GM21390 (cell line): ENCODE measurements at regions not wholly inside any gene's neighbourhood (a gene's known extent, or its start where the extent isn't known, plus 50 kb on each side); places are given as distances from the start of the nearest gene placed in this dataset.
"Not testable (repeated sequence)": the region's sequence is repeated elsewhere in the genome, so short reads cannot be mapped to it uniquely, and the experiment has no call there.

Source experiments
- ATAC-seq: cut with Tn5 transposase; IDR thresholded peaks from one replicate; pipeline ENCODE4 v1.9.1; 2021; ENCODE audit not compliant: unreplicated experiment

- no peak for ATAC-seq
Measured at GRCh38 chr3:5466065-5466464, 278.6 kb downstream of the EDEM1 start.

DNA sequence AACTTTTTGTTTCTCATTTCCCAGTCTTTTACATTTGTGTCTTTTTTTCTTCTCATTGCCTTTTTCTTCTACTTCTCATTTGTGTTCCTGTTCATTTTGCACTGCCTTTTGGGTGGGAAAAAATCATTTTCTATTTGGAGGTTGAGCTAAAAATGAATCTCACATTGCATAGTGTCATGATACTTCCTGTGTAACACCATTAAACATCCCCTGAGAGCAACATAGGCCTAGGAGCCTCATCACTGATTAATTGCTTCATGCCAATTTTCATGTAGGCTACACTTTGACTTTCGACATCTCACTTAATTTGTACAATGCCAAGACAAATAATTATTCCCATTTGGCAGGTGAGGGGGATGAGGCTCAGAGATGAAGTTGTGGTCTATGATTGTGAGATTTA, 279.2 kb downstream of the EDEM1 start:
- ATAC-seq = no peak

- ATAC-seq = no peak
Measured at GRCh38 chr3:5473471-5473870, 286.0 kb downstream of the EDEM1 start.

GRCh38 chr3:5476403-5476802, 288.9 kb downstream of the EDEM1 start:
- ATAC-seq = no peak

- ATAC-seq = no peak
Measured at GRCh38 chr3:5479229-5479799, 291.8 kb downstream of the EDEM1 start.

- no peak for ATAC-seq
Measured at GRCh38 chr3:5480190-5480589, 292.7 kb downstream of the EDEM1 start.

- ATAC-seq = peak; percentile 61
Measured at GRCh38 chr3:5485427-5485826, 297.9 kb downstream of the EDEM1 start.

GRCh38 chr3:5488771-5489170, 301.3 kb downstream of the EDEM1 start:
- no peak for ATAC-seq

DNA sequence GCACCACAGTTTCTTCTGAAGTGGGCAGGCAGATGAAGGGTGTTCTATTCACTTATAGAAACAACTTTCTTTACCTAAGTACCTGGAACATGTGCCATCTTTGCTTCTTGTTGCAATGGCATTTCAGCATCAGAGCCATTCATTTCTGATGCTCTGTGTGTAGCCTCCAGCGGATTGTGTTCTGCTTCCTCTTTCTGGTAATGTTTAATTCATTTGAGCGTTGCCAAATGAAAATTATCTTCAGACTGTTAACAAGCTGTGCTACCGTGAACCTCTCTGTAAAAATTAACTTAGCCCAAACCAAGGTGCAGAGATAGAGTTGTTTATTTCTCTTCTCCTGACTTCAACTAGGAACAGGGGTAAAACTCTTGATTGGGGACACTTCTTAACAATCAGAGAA, 302.0 kb downstream of the EDEM1 start:
- peak; percentile 51 for ATAC-seq

DNA sequence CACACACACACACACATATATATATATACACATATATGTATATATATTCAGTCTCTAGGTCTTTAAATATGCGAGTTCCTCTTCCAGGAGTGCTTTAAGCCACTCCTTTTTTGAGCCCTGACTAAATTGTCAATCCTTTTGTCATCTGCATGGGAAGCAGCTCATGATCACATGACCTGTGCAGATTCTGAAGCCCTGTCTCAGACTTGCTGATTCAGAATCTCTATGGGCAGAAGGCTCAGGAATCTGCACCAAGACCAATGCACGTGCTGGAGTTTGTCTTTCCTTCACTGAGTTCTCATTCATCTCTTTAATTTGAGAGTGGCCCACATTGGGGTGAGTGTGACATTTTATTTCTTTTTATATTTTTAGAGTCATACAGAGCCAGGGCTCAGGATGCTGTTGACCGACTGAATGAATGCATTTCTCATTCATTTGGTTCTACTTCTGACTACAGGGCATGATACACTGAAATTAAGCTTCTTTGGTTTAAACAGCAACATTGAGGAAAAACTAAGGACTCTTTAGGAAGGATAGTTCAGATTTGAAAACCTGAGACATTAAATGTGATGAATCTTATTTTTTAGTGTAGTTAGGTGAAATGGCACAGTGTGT, 307.5 kb downstream of the EDEM1 start:
- ATAC-seq = no peak

GRCh38 chr3:5497497-5497896, 310.0 kb downstream of the EDEM1 start:
- ATAC-seq = no peak

DNA sequence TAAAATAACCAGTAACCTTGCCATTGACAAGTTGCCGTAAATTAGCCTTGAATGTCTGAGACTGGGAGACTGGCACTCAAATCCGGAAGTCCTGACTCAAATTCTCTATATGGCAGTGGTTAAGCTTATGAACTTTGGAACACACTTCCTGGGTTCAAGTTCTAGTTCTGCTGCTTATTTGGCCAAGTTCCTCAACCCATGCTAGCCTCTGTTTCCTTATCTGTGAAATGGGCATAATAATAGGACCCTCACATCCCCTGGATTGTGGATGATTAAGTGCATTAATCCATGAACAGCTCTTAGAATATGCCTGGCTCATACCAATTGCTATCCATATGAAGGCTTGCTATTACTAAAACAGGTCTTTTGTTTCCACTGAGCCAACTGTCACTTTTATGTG, 311.5 kb downstream of the EDEM1 start:
- peak; percentile 41 for ATAC-seq

GRCh38 chr3:5499404-5499803, 311.9 kb downstream of the EDEM1 start:
- ATAC-seq = peak; percentile 79

DNA sequence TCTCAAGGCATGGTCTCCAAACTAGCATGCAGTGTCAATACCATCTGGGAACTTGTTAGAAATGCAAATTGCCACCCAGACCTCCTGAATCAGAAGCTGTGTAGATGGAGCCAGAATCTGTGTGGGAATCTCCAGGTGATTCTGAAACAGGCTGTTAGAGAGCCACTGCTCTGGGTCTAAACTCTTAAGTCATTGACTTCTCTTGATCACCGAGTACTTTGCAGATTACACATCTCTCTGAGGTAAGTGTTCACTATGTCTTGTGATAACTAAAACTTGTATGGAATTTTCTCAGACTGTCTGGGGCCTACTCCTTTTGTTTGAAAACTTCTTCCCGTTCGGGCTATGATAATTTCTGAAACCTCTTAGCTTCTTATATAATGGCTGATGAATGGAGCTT, 315.6 kb downstream of the EDEM1 start:
- ATAC-seq = no peak

DNA sequence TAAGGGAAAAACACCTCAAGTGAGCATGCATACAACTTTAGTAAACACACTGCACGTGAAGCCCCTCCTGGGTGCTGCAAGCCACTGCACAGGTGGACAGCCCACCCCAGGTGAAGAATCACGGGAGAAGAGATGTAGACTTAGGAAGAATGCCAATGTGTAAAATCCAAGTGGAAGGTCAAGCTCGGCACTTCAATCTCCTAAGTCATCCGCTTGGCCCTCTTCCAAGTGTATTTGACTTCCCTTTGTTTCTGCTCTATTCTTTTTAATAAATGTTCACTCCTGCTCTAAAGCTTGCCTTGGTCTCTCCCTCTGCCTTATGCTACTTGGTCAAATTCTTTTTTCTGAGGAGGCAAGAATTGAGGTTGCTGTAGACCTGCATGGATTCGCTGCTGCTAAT, 316.6 kb downstream of the EDEM1 start:
- ATAC-seq = no peak

GRCh38 chr3:5505163-5505562, 317.7 kb downstream of the EDEM1 start:
- ATAC-seq = no peak

DNA sequence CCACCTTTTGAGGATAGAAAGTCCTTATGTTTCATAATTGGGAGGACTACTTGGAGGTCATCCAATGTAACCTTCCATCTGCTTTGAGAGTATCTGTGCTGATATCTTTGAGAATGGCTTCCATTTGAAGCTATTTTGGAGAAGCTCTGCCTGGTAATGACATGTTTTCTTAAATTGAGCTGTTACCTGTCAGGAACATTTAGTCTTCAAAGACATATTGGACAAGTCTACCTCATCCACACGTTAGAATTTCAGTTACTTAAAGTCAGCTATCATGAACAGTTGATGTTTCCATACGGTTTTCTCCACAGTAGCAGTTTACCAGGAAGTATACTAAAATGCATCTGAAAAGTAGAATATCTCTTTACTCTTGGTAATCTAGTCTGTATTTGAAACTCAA, 318.5 kb downstream of the EDEM1 start:
- no peak for ATAC-seq

DNA sequence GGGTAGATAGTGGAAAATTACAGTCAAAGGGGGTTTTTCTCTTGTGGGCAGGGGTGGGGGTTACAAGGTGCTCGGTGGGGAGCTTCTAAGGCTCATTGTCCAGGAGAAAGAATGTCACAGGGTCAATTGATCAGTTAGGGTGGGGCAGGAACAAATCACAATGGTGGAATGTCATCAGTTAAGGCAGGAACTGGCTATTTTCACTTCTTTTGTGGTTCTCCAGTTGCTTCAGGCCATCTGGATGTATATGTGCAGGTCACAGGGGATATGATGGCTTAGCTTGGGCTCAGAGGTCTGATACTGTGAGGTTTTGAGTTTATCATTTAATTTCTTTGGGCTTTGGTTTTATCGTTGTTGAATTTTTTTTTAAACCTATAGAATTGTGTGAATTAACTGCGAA, 321.4 kb downstream of the EDEM1 start:
- not testable (repeated sequence) for ATAC-seq

DNA sequence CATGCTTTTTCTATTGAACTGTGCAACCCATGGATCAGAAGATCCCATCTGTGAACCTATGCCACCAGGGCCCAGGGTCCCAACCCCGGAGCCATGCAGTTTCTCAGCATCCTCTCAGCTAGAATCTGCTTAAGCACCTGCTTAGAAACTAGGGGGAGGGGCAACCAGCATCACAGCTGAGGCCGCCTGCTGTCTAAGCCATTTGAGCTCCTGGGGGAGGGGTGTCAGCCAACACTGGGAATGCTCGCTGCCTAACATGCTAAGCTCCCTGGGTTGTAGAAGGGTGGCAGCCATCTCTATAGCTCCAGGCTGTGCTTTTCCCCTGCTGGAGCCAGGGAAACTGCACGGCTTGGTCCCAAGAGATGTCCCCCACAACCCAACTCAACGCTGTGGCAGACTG, 322.8 kb downstream of the EDEM1 start:
- ATAC-seq = no peak

- no peak for ATAC-seq
Measured at GRCh38 chr3:5517921-5518320, 330.4 kb downstream of the EDEM1 start.

- ATAC-seq = no peak
Measured at GRCh38 chr3:5520237-5520636, 332.7 kb downstream of the EDEM1 start.

DNA sequence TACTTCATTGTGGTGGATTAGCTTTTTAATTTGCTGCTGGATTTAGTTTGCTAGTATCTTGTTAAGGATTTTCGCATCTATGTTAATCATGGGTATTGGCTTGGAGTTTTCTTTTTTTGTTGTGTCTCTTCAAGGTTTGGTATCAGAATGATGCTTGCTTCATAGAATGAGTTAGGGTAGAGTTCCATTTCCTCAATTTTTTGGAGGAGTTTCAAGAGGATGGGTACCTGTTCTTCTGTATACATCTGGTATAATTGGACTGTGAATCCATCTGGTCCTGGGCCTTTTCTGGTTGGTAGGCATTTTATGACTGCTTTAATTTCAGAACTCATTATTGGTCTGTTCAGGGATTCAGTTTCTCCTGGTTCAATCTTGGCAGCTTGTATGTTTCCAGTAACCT, 335.6 kb downstream of the EDEM1 start:
- ATAC-seq = no peak

DNA sequence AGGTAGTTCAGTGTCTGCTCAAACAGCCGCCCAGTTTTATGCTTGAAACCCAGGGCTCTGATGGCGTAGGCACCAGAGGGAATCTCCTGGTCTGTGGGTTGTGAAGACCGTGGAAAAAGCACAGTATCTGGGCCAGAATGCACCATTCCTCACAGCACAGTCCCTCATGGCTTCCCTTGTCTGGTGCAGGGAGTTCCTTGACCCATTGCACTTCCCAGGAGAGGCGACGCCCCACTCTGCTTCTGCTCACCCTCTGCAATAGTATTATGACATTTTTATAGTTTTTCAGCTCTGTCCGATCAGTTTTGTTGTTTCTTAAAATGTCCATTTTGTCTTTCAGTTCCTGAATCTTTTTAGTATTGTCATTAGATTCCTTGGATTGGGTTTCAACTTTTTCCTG, 343.5 kb downstream of the EDEM1 start:
- ATAC-seq = no peak
